ENCODE measurements at regions not wholly inside any gene's neighbourhood (a gene's known extent, or its start where the extent isn't known, plus 50 kb on each side); places are given as distances from the start of the nearest gene placed in this dataset.

GRCh38 chr11:50379484-50379883 lies 346.8 kb downstream of the OR4C45 start:
- H3K14ac ChIP-seq (ENCODE audit: insufficient read depth, low read length): no peak overlapping the region
- no peak for DNase-seq
- H4K20me1 ChIP-seq (ENCODE audit: control insufficient read depth, insufficient read depth, insufficient read length): no peaks in the 10 kb centered on the region
- H3K9ac ChIP-seq (ENCODE audit: extremely low read depth, insufficient read length, low read length): no peak overlapping the region
- H2AFZ ChIP-seq (ENCODE audit: low read length): no peak overlapping the region
- no peak overlapping the region for H3K4ac ChIP-seq (ENCODE audit: low read depth, low read length)
- no peak overlapping the region for H3K27ac ChIP-seq (ENCODE audit: insufficient read length, low read depth, low read length)
- H3K4me2 ChIP-seq (ENCODE audit: insufficient read depth, insufficient read length, low read length): no peak overlapping the region
- no peak overlapping the region for H2BK12ac ChIP-seq (ENCODE audit: insufficient read length, low read depth, low read length)
- Mint-ChIP-seq H3K9me3 (peaks cover 91 to 96% of the 10 kb centered on the region in 2 experiments), H3K27me3 (ENCODE audit: low read depth) (no peaks in the 10 kb centered on the region), H3K4me3 (no peak overlapping the region), H3K27ac (no peak overlapping the region), H3K4me1 (no peaks in the 10 kb centered on the region), H3K36me3 (ENCODE audit: insufficient read depth in 1 of 3, low read depth in 3 of 3) (peaks cover 0 to 26% (median 0%) of the 10 kb centered on the region in 3 experiments; a peak in 3 of 7 replicates)
- H3K79me1 ChIP-seq (ENCODE audit: insufficient read depth, low read depth, low read length, poor library complexity, severe bottlenecking): no peaks in the 10 kb centered on the region
- no peak overlapping the region for H2BK15ac ChIP-seq (ENCODE audit: low read depth, low read length)
- TF ChIP-seq CTCF (conservative IDR thresholded peaks at IDR 0.05): no peak
- no peak overlapping the region for H3K23ac ChIP-seq (ENCODE audit: insufficient read length, low read depth, low read length)
- no peak overlapping the region for H3K18ac ChIP-seq (ENCODE audit: insufficient read length, low read depth, low read length)
- H3K56ac ChIP-seq (ENCODE audit: insufficient read length, low read depth, low read length): no peak overlapping the region
- no peaks in the 10 kb centered on the region for H3K79me2 ChIP-seq (ENCODE audit: insufficient read depth, low read length)
- H3K27me3 ChIP-seq (ENCODE audit: insufficient read depth, low read length): no peaks in the 10 kb centered on the region
- peaks cover 89% of the 10 kb centered on the region for H3K9me3 ChIP-seq (ENCODE audit: control insufficient read depth, low read depth, low read length)
- no peak overlapping the region for H4K91ac ChIP-seq (ENCODE audit: insufficient read length, low read depth, low read length)
- WGBS (ENCODE audit: extremely low coverage, insufficient read length, low lambda C conversion rate): no CpG with 5 or more reads among the region's 1 CpG
- no peaks in the 10 kb centered on the region for H3K4me1 ChIP-seq (ENCODE audit: insufficient read depth, low read length)
- H2BK120ac ChIP-seq (ENCODE audit: low read depth, low read length, poor library complexity, severe bottlenecking): no peak overlapping the region
- H3T11ph ChIP-seq (ENCODE audit: low read length): no peak overlapping the region
- H3K23me2 ChIP-seq (ENCODE audit: insufficient read length, low read depth, low read length, poor library complexity, severe bottlenecking): no peaks in the 10 kb centered on the region
- no peak overlapping the region for H4K8ac ChIP-seq (replicated peaks; ENCODE audit: insufficient read length, low read depth, low read length)
- no peak overlapping the region for H2BK20ac ChIP-seq (ENCODE audit: low read depth, low read length, poor library complexity, severe bottlenecking)
- no peak overlapping the region for H2BK5ac ChIP-seq (ENCODE audit: insufficient read length, low read length)
- H4K5ac ChIP-seq (ENCODE audit: insufficient read length, low read depth, low read length): no peak overlapping the region
- no peak overlapping the region for H2AK5ac ChIP-seq (ENCODE audit: insufficient read length, low read length)

All from H9 (cell line).